Liver (tissue), 8 donors: ENCODE measurements at regions not wholly inside any gene's neighbourhood (a gene's known extent, or its start where the extent isn't known, plus 50 kb on each side); places are given as distances from the start of the nearest gene placed in this dataset.

Experiments used
- DNase-seq: peaks from one replicate; pipeline ENCODE4 v3.0.0-alpha.2; 2017; ENCODE audit warnings: low spot score
- H3K27ac ChIP-seq, 2 donors: one replicate each; pipeline ENCODE4 v1.7.0; 2013; ENCODE audit warnings: inconsistent platforms in 2 of 2, low read length in 2 of 2, control low read depth in 1 of 2, low read depth in 1 of 2, mild to moderate bottlenecking in 1 of 2
- H3K27me3 ChIP-seq, 4 donors: one replicate each; pipeline versions ENCODE4 v1.6.1 to v1.7.0; 2013; ENCODE audit warnings: low read length in 3 of 4, inconsistent platforms in 1 of 4, mild to moderate bottlenecking in 1 of 4, moderate library complexity in 1 of 4; ENCODE audit not compliant: control insufficient read depth in 4 of 4, insufficient read depth in 4 of 4
- H3K36me3 ChIP-seq, 4 donors: one replicate each; pipeline versions ENCODE4 v1.6.1 to v1.7.0; 2013; ENCODE audit warnings: low read length in 3 of 4, mild to moderate bottlenecking in 3 of 4, low read depth in 1 of 4, moderate library complexity in 1 of 4; ENCODE audit not compliant: control insufficient read depth in 4 of 4, insufficient read depth in 3 of 4
- H3K4me1 ChIP-seq, 4 donors: one replicate each; pipeline versions ENCODE4 v1.6.1 to v1.7.0; 2013; ENCODE audit warnings: low read length in 3 of 4, mild to moderate bottlenecking in 3 of 4, moderate library complexity in 1 of 4; ENCODE audit not compliant: control insufficient read depth in 4 of 4, insufficient read depth in 4 of 4
- H3K4me3 ChIP-seq, 3 donors: one replicate each; pipeline versions ENCODE4 v1.6.1 to v1.7.0; 2013; ENCODE audit warnings: low read length in 3 of 3, control low read depth in 1 of 3, low read depth in 1 of 3, mild to moderate bottlenecking in 1 of 3
- H3K9ac ChIP-seq, 2 donors: one replicate each; pipeline ENCODE4 v1.7.0; 2013; ENCODE audit warnings: low read length in 2 of 2, mild to moderate bottlenecking in 2 of 2, moderate library complexity in 2 of 2, control low read depth in 1 of 2, low read depth in 1 of 2
- H3K9me3 ChIP-seq, 4 donors: one replicate each; pipeline versions ENCODE4 v1.6.1 to v1.7.0; 2013; ENCODE audit warnings: low read length in 3 of 4; ENCODE audit not compliant: control insufficient read depth in 4 of 4
- EGR1 ChIP-seq, 2 donors: IDR thresholded peaks; 2 replicates each; pipeline ENCODE4 v1.6.1; 2016 to 2018; ENCODE audit warnings: antibody characterized with exemption in 2 of 2, low read depth in 2 of 2
- FOXA1 ChIP-seq: IDR thresholded peaks from 2 replicates; pipeline ENCODE4 v1.6.1; 2016; ENCODE audit warnings: antibody characterized with exemption
- GABPA ChIP-seq, 2 donors: IDR thresholded peaks in 1 of 2; conservative IDR thresholded peaks in 1 of 2; 2 replicates each; pipeline ENCODE4 v1.6.1; 2016; ENCODE audit warnings: antibody characterized with exemption in 2 of 2, mild to moderate bottlenecking in 1 of 2, moderate library complexity in 1 of 2
- HNF4A ChIP-seq, 2 donors: conservative IDR thresholded peaks; 2 replicates each; pipeline ENCODE4 v1.6.1; 2016; ENCODE audit warnings: antibody characterized with exemption in 2 of 2, mild to moderate bottlenecking in 2 of 2
- HNF4G ChIP-seq: IDR thresholded peaks from 2 replicates; pipeline ENCODE4 v1.6.1; 2016; ENCODE audit warnings: antibody characterized with exemption
- JUND ChIP-seq, 2 donors: IDR thresholded peaks; 2 replicates each; pipeline ENCODE4 v1.6.1; 2016; ENCODE audit warnings: antibody characterized with exemption in 2 of 2
- MAX ChIP-seq: IDR thresholded peaks from 2 replicates; pipeline ENCODE4 v1.6.1; 2016; ENCODE audit warnings: antibody characterized with exemption
- RAD21 ChIP-seq, 2 donors: IDR thresholded peaks; 2 replicates each; pipeline ENCODE4 v1.6.1; 2016; ENCODE audit warnings: antibody characterized with exemption in 2 of 2, mild to moderate bottlenecking in 2 of 2
- TAF1 ChIP-seq: conservative IDR thresholded peaks from 2 replicates; pipeline ENCODE4 v1.6.1; 2016; ENCODE audit warnings: antibody characterized with exemption, mild to moderate bottlenecking
- YY1 ChIP-seq: IDR thresholded peaks from 2 replicates; pipeline ENCODE4 v1.6.1; 2016; ENCODE audit warnings: antibody characterized with exemption, mild to moderate bottlenecking
- WGBS: extraction: QIAGEN DNeasy Blood & Tissue Kit; methylation state at CpG from one replicate; pipeline ENCODE4 v1.1.7; 2013; 5-methylcytosine and 5-hydroxymethylcytosine counted together
- TF ChIP-seq, protein P1 (sequence below): fragments of 150-350 bp; IDR thresholded peaks from 2 replicates; pipeline ENCODE4 v1.5.1; 2017; ENCODE audit warnings: improper control_type of control experiment, low read depth, low read length; ENCODE audit not compliant: missing input control
- TF ChIP-seq, protein P2 (sequence below): IDR thresholded peaks from 2 replicates; pipeline ENCODE4 v1.6.1; 2016; ENCODE audit warnings: antibody characterized with exemption, mild to moderate bottlenecking
- donor health status: healthy.
- donor health status: healthy.
- donor health status: healthy.
- donor health status: healthy.
- donor health status: healthy.

DNA sequence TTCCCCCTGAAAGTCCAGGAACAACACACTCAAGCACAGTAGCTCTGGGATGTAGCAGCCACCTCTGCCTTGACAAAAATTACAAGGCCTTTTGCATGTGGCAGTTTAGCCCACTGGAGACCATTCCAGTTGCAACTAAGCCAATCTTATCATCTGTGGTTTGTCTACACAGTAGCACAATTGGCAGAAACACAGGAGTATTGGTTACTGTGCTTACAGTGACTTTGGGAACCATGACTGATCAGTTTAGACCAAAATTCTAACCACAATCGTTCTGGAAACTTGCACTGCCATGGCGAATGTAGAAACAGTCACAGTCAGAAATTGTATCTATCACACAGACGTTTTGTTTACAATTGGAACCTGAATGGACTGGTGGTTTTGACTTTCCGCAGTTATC, 403.7 kb upstream of the MEIS1 start (continued):
- no peak for TF ChIP-seq HNF4G
- TF ChIP-seq HNF4A (conservative IDR thresholded peaks at IDR 0.05) = no peak
- TF ChIP-seq, protein P1, sequence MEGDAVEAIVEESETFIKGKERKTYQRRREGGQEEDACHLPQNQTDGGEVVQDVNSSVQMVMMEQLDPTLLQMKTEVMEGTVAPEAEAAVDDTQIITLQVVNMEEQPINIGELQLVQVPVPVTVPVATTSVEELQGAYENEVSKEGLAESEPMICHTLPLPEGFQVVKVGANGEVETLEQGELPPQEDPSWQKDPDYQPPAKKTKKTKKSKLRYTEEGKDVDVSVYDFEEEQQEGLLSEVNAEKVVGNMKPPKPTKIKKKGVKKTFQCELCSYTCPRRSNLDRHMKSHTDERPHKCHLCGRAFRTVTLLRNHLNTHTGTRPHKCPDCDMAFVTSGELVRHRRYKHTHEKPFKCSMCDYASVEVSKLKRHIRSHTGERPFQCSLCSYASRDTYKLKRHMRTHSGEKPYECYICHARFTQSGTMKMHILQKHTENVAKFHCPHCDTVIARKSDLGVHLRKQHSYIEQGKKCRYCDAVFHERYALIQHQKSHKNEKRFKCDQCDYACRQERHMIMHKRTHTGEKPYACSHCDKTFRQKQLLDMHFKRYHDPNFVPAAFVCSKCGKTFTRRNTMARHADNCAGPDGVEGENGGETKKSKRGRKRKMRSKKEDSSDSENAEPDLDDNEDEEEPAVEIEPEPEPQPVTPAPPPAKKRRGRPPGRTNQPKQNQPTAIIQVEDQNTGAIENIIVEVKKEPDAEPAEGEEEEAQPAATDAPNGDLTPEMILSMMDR = no peak
- TF ChIP-seq TAF1 = no peak
- no peak for TF ChIP-seq RAD21 (IDR thresholded peaks at IDR 0.05)

- Histone ChIP-seq H3K27ac (no peak overlapping the region), H3K4me3 (no peak overlapping the region), H3K9me3 (no peaks in the 10 kb centered on the region), H3K9ac (no peak overlapping the region), H3K4me1 (no peaks in the 10 kb centered on the region), H3K36me3 (no peaks in the 10 kb centered on the region), H3K27me3 (no peaks in the 10 kb centered on the region)
- WGBS = 72% methylated on average over 1 of the region's 1 CpG
- TF ChIP-seq RAD21 (IDR thresholded peaks at IDR 0.05) (peak in 1 of 2 donors; percentile 14), EGR1 (IDR thresholded peaks at IDR 0.05; ENCODE audit: low read depth in 2 of 2) (no peak), JUND (IDR thresholded peaks at IDR 0.05) (no peak), FOXA1 (no peak), MAX (no peak), YY1 (no peak)
- TF ChIP-seq, protein P1 = peak; percentile 7
- DNase-seq = no peak
These were observed 404.4 kb upstream of the MEIS1 start for GRCh38 chr2:66030553-66030952.

DNA sequence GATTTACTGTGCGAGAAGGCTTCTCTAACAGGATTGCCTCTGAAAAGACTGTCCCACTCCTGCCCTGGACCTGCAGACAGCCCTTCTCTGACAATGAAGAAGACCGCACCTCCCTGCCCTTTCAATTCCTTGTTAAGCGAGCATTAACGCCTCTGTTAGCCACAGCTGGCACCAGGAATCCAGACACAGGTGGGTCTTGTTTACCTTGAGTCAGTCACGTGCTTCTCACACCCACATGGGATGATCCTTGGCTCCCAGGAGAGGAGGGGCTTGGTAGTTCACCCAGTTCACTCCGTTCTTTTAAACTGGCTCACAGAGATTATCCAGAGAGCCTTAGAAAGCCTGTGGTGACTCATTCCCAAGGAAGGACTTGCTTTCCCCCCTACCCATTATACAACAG, 410.5 kb upstream of the MEIS1 start:
- no peak for DNase-seq
- no peak overlapping the region for H3K27ac ChIP-seq
- 49% methylated on average over 6 of the region's 6 CpGs for WGBS

More for the DNA sequence above, 410.5 kb upstream of the MEIS1 start:
- H3K36me3 ChIP-seq = no peaks in the 10 kb centered on the region
- no peak for TF ChIP-seq YY1
- TF ChIP-seq, protein P2, sequence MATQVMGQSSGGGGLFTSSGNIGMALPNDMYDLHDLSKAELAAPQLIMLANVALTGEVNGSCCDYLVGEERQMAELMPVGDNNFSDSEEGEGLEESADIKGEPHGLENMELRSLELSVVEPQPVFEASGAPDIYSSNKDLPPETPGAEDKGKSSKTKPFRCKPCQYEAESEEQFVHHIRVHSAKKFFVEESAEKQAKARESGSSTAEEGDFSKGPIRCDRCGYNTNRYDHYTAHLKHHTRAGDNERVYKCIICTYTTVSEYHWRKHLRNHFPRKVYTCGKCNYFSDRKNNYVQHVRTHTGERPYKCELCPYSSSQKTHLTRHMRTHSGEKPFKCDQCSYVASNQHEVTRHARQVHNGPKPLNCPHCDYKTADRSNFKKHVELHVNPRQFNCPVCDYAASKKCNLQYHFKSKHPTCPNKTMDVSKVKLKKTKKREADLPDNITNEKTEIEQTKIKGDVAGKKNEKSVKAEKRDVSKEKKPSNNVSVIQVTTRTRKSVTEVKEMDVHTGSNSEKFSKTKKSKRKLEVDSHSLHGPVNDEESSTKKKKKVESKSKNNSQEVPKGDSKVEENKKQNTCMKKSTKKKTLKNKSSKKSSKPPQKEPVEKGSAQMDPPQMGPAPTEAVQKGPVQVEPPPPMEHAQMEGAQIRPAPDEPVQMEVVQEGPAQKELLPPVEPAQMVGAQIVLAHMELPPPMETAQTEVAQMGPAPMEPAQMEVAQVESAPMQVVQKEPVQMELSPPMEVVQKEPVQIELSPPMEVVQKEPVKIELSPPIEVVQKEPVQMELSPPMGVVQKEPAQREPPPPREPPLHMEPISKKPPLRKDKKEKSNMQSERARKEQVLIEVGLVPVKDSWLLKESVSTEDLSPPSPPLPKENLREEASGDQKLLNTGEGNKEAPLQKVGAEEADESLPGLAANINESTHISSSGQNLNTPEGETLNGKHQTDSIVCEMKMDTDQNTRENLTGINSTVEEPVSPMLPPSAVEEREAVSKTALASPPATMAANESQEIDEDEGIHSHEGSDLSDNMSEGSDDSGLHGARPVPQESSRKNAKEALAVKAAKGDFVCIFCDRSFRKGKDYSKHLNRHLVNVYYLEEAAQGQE = no peak
- TF ChIP-seq JUND (IDR thresholded peaks at IDR 0.05) = no peak
- no peak for TF ChIP-seq FOXA1
- TF ChIP-seq TAF1 = no peak
- no peak for TF ChIP-seq HNF4G
- no peak for TF ChIP-seq GABPA (IDR thresholded peaks at IDR 0.05 in 1 of 2, conservative IDR thresholded peaks at IDR 0.05 in 1 of 2)
- TF ChIP-seq MAX = no peak
- no peak overlapping the region for H3K9ac ChIP-seq
- H3K4me3 ChIP-seq = no peak overlapping the region
- H3K27me3 ChIP-seq = no peaks in the 10 kb centered on the region
- no peaks in the 10 kb centered on the region for H3K9me3 ChIP-seq
- no peaks in the 10 kb centered on the region for H3K4me1 ChIP-seq
